HG03460 (cell line): ENCODE measurements at regions not wholly inside any gene's neighbourhood (a gene's known extent, or its start where the extent isn't known, plus 50 kb on each side); places are given as distances from the start of the nearest gene placed in this dataset.
"Not testable (repeated sequence)": the region's sequence is repeated elsewhere in the genome, so short reads cannot be mapped to it uniquely, and the experiment has no call there.

Source experiments
- ATAC-seq: cut with Tn5 transposase; IDR thresholded peaks from one replicate; pipeline ENCODE4 v1.9.1; 2021; ENCODE audit not compliant: unreplicated experiment

DNA sequence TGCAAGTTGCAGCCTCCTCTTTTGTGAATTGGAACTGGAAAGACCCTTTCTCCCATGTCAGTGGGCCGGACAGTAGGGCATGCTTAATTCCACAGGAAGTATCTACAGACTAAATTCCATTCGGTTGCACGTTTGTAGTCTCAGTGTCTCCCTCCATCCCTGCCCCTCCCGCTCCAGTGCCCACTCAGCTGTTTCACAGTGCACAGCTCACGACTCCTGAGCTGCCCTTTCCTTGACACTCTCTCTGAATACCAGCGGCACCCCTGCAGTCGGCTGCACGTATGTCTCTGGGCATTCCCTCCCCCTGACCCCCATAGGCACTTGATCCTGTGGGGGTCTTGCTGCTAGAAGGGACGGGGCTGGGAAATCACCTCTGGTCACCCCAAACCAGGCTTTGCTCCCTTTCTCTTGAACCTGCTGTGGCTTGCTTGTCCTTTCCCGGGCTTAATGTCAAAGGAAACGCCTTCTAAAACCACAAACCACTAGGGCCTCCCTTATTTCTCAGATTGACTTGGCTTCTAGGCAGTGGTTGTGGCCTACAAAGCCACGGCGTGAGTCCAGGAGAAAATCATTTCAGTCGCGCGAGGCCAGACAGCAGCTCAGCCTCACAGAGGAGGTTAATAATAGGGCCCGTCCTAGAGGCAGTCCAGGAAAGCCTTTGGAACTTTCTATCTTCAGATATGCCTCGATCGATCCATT is 365.3 kb upstream of the PROX1 start:
- no peak for ATAC-seq

DNA sequence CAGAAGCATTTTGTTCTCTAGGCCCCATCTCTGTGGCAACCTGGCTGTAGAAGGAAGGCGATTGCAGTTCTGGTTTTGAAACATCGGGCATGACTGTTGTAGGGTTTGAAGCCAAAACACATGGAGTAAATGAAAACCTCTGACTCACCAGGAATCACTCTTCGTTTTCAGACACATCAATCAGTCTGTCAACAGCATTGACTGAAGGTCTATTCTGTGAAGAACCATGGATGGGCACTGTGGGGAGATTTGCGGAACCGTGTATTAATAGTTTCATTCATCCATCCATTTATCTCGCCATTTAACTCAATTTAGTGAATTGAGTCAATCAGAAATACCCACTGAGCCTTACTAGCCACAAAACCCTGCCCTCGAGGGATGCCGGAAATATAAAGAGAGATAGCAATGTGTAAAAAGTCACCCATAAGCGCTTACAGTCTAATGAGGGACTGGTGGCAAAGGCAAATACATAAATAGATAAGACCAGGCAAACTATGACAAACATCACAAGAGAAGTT is 364.6 kb upstream of the PROX1 start:
- no peak for ATAC-seq

DNA sequence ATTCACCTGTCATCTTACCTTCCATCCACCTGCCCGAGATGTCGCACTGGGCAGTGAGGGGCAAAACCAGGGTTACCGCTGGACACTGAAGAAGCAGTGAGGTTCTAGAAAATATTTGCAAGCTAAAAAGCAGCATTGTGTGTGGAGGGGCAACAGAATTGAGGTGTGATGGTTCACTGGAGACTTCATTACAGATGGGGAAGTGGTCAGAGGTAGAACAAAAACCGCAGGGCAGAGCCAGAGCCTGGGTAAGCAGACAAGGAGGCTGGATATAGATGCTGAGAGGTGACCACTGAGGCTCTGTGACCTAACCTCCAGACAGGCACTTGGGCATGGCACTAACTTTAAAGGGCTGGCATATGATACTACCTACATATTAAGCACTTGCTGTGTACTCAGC is 363.9 kb upstream of the PROX1 start:
- no peak for ATAC-seq

DNA sequence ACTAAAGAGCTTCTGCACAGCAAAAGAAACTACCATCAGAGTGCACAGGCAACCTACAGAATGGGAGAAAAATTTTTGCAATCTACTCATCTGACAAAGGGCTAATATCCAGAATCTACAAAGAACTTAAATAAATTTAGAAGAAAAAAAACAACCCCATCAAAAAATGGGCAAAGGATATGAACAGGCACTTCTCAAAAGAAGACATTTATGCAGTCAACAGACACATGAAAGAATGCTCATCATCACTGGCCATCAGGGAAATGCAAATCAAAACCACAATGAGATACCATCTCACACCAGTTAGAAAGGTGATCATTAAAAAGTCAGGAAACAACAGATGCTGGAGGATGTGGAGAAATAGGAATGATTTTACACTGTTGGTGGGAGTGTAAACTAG is 351.0 kb upstream of the PROX1 start:
- not testable (repeated sequence) for ATAC-seq

DNA sequence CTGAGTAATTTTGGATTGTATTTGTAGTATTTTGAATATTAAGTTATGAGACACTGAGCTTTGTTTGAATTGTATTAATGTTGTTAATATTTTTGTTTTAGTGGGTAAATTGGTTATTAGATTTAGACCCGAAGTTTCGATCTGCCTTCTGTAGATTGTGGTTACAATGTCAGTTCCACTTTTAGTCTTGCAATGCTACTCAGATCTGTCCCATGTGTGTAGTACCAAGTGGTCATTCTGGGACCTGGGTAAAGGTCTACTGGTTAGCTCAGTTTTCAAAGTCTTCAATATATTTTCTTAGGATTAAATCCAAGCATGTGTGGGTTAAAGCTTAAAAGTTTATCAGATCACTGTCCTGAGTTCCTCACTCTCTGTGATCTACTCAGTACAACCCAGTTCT is 346.5 kb upstream of the PROX1 start:
- no peak for ATAC-seq

DNA sequence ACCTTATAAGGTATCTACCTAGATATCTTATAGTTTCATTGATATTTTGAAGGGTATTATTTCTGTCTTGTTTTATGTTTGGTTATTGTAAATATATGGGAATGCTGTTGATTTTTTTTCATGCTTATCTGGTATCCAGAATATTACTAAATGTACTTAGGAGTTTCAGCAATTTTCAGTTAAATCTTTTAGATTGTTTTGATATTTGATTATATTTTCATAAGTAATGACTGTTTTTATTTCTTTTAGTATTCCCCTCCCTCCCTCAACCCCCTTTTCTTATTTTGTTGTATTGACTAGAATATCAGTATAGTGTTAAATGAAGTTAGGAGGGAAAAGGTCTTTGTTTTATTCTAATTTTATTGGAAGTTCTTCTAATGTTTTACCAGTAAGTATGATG is 344.4 kb upstream of the PROX1 start:
- no peak for ATAC-seq

DNA sequence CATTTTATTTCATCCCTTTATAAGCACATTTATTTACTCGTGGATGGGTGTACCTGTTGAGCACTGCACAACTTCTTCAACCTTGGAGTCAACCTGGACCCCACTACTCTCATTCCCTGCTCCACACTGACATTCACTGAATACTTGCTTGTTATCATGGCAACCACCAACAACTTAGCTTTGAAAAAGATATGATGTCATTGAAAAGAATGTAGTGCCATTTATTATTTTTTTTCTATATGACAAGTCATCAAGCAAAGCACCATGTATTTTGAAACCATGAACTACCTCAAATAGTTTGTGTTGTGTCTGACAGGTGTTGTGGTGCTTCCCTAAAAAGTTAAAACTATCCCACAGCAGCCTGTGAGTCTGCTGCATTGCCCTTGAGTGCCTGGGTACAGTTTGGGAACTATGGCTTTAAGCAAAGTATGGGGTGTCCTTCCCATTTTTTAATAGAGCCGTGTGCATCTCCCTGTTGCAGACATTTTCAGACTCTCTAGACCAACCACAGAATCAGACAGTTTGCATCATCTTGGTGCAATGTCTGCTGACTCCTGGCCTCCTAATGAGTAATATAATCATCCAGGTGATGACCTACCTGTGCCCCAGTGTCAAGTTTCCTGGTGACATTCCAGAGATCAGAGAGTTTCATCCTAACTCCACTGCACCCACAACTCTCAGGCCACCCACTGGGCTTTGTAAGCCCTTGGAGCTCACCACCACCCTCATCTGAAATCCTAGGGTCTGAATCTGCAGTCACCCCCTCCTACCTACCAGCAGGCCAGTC is 339.7 kb upstream of the PROX1 start:
- ATAC-seq, result no peak

DNA sequence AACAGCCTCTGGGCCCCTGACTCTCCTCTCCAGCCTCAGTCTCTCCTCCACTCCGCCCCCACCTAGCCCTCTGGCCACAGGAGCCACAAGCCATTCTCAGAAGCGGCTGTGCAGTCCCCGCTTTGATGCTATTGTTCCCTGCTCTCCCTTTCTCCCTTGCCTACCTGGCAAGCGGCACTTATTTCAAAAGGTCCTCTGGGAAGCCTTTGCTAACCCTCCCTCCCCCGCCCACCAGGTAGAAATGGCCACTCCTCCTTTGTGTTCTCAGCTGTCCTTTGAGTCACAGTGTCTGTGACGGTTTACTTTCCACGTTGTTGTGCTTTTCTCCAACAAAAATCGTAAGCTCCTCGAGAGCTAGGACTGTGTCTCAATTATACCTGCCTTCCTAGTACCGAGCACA is 338.4 kb upstream of the PROX1 start:
- no peak for ATAC-seq

DNA sequence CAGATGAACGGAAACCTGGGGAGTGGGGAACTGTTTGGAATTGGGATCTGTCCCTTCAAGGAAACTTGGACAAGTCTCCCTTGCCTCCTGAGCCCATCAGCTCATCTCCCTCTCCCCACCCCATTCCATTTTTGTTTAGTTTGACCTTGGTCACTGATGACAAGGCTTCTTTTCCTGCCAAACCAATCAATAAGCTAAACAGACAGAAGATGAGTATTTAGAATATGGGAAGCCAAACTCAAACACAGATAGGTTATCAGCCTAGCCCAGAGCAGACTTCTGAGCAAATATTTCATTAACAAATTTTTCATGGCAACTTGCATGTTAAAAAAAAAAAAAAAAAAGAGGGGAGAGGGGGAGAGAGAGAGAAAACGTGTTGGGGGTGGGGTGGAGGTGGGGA is 337.2 kb upstream of the PROX1 start:
- no peak for ATAC-seq

DNA sequence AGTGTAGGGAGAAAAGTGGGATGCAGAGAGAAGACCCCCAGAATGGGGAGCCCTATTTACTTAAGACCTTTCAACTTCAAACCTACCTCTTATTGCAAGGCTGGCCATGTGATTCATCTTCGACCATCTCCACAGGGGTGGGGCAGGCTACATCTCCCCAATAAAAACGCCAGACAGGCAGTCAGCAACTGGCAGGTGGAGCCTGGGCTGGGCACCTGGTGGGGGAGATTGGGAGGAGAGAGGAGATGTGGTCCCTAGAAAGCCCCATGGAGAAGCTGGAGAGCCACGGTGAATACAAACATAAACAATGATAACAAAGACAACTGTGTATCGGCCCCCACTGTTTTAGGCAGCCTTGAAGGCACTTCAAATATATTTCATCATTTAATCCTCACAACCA is 336.7 kb upstream of the PROX1 start:
- ATAC-seq, result no peak

DNA sequence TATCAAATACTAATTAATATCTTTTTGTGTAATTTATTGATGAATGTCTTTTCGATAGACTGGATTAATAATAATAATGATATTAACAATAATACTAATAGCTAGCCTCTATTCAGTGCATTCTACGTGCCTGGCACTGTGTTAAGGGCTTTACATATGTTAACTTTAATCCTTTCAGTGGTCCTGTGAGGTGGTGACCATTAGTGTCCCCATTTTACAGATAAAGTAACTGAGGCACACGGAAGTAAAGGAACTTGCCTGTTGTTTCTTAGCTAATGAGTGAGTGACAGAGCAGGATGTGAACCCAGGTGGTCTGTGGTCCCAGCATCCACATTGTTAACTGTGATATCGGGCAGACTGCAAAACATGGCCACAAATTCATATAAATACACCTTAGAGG is 335.7 kb upstream of the PROX1 start:
- no peak for ATAC-seq

DNA sequence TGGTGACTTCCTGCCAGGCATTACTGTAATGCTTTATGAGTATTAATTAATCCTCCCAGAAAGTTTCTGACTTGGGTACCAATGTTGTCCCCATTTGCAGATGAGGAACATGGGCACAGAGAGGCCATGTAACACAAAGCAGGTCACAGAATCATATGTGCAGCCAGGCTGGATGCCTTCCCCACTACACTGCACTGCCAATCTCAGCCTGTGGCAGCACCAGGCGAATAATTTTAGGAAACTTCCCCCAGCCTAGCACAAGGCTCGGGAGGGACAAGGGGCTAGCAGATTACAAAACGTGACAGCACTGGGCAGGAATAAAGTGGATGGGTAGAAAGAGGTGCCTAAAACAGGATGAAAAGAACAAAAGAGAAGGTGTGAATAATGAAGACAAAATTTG is 331.7 kb upstream of the PROX1 start:
- ATAC-seq, result no peak

DNA sequence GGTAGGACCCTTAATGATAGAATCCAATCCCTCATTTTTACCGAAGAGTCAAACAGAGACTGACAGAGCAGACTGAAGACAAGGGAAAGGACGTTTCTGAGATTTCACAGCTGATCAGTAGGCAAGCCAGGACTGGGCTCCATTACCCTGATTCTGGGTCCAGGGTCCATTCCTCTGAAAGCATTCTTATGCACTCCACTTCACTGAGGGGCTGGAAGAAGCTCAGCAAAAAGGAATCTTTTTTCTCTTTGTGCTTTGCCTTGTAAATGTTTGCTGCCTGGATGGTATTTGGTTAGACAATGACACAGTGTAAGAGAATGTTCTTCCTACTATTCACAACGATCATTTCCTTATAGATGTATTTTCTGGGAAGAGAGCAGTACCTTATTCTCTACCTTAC is 331.3 kb upstream of the PROX1 start:
- no peak for ATAC-seq

DNA sequence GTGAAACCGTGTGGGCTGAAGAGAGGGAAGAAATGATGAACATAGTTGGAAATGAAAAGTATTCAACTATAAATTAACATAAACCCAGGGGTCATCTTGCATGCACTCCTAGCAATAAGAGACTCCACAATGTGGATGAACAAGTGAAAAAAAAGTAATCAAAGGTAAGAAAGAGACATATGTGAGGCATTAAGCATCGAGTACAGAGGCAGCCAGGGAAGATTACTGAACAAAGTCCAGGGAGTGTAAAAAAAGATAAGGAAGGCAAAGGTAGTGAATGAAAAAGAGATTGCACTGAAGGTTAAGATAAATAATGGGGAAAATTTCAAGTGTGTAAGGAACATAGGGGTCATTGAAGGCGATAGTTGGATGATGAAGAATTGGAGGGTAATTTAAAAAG is 330.8 kb upstream of the PROX1 start:
- ATAC-seq, result no peak

DNA sequence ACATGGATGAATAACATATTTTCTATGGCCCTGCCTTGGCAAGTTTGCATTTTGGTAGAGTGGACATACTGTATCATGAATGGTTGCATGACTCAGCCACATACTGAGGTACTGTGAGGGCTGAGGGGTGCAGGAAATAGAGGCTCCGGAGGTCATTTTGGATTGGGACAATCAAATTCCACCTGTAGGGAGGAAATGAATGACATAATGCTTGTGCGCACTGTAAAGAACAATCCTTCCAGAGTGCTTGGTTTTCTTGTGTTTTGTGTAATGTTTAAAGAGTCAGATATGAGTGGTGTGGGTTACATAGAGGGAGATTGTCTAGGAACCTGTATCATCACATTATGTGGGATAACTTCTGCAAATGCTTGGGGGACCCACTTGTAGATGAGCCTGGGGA is 329.9 kb upstream of the PROX1 start:
- no peak for ATAC-seq

DNA sequence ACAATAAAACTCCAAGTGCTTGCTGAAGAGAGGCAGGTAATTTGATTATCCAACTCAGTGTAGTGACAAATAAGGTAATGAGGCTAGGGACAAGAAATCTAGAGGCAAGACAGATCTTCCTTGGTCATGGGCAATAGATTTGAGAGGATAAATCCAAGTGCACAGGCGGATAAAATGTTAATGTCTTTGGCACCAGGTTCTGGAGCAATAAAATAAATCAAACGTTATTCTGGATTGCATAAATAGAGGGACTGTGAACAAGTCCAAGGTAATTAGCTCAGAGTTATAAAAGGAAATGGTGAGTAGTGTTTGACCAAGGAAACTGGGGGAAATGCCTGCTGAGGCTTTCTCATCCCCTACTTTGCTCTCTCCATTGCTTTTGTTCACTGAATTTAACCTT is 329.3 kb upstream of the PROX1 start:
- no peak for ATAC-seq

DNA sequence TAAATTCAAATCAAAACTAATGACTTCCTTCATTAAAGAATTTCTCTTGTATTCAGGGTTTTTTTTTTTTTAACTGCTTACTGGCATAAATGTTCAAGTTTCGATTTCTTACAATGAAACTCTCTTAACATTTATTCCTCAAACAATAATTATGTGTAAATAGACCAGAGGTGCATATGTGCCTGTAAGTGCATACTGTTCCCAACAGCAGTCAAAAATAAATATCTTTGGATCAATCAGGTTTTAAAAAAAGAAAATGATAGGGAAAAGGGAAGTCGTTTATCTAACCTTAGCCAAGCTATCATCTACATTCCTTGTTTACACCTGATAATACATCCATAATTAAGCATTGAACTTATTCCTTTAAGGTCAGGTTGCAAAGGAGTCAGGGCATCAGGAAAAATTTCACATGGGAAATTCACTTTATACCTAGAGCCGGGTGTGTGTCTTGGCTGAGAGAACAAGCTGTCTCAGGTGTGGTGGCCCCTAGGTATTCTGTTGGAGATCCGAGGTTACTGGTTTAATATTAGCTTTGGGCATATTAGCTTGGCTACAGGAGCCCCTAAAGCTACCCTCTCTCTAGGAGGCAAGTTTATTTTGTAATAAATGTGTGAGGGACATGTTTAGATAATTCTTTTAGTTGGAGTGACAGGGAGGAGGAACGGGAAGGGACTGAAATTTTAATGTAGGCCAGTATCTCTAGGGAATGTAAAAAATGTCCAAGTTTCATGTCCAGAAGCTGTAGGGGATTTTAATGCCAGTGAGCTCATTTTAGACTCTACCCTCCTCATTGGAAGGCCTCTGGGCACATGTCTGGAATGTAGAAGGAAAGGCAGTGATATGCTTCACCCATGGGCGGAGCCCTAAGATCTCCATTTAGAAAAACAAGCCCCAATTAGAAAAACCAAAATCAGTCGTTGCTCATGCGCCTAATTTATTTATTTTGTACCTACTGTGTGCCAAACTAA is 327.9 kb upstream of the PROX1 start:
- no peak for ATAC-seq

DNA sequence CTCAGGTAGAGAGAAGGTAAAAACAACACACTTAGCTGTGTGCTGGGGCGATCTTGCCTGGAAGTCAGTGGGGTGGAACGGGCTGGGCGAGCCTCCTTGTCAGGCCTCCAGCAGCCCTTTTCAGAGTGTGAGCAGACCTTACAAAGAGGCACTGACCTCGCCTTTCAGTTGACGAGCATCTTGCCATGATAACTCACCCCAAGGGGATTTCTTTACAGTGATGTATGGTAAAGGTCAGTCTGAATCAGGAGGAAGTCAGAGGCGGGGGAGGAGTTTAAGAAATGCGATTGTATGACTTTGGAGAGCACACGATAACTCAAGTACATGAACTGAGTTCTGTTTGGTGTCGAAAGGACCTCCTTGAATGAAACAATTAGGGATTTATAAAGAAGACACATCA is 326.5 kb upstream of the PROX1 start:
- ATAC-seq, result no peak

DNA sequence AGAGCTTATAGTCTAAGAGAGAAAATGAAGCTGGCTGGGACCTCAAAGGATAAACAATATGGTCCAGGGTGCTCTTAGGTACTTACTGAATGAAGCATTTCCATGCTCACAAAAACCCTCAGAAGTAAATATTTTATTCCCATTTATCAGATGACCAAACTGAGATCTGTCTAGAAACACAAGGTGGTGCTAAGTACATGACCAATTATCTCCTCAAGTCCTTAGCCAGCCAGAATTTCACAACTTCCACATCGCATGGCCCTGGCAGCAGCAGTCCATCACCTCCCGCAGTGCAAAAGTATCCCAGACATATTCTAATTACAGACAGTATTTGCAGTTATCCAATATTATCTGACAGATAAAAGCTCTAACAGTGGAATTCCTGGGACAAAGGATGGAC is 321.7 kb upstream of the PROX1 start:
- ATAC-seq, result no peak

DNA sequence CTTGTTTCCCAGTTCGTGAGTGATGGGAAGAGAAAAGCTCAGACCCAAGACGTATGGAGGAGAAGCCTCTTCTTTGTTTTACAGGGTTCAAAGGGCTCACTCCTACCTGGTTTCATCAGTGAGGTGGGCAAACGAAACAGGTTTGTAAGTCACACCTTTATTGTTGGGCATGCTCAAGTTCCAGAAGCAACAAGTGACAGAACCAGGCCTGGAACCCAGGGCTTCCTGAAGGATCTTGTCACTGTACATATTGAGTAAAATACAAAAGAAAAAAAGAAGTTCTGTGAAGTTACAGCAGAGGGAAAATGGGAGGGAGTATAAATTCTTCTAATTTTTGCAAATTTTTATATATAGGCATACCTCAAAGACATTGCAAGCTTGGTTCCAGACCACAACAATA is 320.9 kb upstream of the PROX1 start:
- no peak for ATAC-seq

DNA sequence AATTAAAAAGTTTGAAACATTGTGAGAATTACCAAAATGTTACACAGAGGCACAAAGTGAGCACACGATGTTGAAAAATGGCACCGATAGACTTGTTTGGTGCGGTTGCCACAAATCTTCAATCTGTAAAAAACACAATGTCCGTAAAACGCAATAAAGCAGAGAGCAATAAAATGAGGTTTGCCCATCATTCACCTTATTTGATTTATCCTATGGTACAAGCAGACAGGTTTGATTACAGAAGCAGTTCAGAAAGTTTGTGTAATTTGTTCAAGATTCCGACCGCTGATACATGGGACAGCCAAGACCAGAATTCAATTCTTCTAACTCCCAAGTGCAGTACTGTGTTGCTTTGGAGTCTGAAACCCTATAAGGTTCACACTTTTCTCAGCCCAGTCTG is 318.3 kb upstream of the PROX1 start:
- no peak for ATAC-seq
